IMR-90 (cell line): ENCODE measurements at regions not wholly inside any gene's neighbourhood (a gene's known extent, or its start where the extent isn't known, plus 50 kb on each side); places are given as distances from the start of the nearest gene placed in this dataset.

ENCODE experiments used
- ATAC-seq: fragments of 200-7000 bp; cut with Tn5 transposase; 2 replicates; pipeline ENCODE4 v1.9.1; 2020; ENCODE audit warnings: low read depth, mild to moderate bottlenecking, moderate library complexity
- BruUV-seq: library from RNA; stranded (reverse); fragments of 400-500 nt; replicated peaks from 2 replicates; lab custom pipeline; 2021; lab: Mats Ljungman, UMichigan
- CTCF ChIA-PET: fragments of 300-600 bp; formaldehyde crosslinking; extraction: SDS; loops from one replicate; lab custom pipeline; 2021; ENCODE audit warnings: antibody characterized with exemption; lab: Yijun Ruan, JAX
- POLR2A ChIA-PET: fragments of 300-600 bp; sonication (Branson Sonifier 250); formaldehyde crosslinking; loops from one replicate; lab custom pipeline; 2022; ENCODE audit warnings: antibody characterized with exemption; ENCODE audit not compliant: unreplicated experiment; lab: Charles Lee
- DNase-seq: peaks from one replicate; pipeline ENCODE4 v3.0.0; 2013
- H2AFZ ChIP-seq: replicated peaks from 2 replicates; pipeline ENCODE3; 2013; ENCODE audit warnings: low read length, mild to moderate bottlenecking; ENCODE audit not compliant: poor library complexity
- H2AK5ac ChIP-seq: 2 replicates; pipeline ENCODE4 v1.6.1; 2013; ENCODE audit warnings: low read depth, low read length, inconsistent platforms
- H2AK9ac ChIP-seq: replicated peaks from 2 replicates; pipeline ENCODE3; 2013; ENCODE audit warnings: mild to moderate bottlenecking, low read depth, low read length, moderate library complexity; ENCODE audit not compliant: poor library complexity
- H2BK120ac ChIP-seq: 2 replicates; pipeline ENCODE4 v1.6.1; 2013; ENCODE audit warnings: low read depth, low read length, inconsistent platforms
- H2BK15ac ChIP-seq: 3 replicates; pipeline ENCODE4 v1.6.1; 2013; ENCODE audit warnings: low read depth, low read length, inconsistent platforms
- H2BK20ac ChIP-seq: 2 replicates; pipeline ENCODE4 v1.6.1; 2013; ENCODE audit warnings: low read depth, mild to moderate bottlenecking, inconsistent platforms, low read length, moderate library complexity
- H2BK5ac ChIP-seq: 2 replicates; pipeline ENCODE4 v1.6.1; 2013; ENCODE audit warnings: mild to moderate bottlenecking, low read depth, low read length, inconsistent platforms; ENCODE audit not compliant: poor library complexity, severe bottlenecking
- H3K14ac ChIP-seq: replicated peaks from 2 replicates; pipeline ENCODE4 v1.6.1; 2013; ENCODE audit warnings: low read depth, low read length, inconsistent platforms
- H3K18ac ChIP-seq: 2 replicates; pipeline ENCODE4 v1.6.1; 2013; ENCODE audit warnings: low read depth, low read length, control low read depth
- H3K23ac ChIP-seq: 2 replicates; pipeline ENCODE4 v1.6.1; 2013; ENCODE audit warnings: low read depth, low read length, inconsistent platforms
- H3K27ac ChIP-seq: 2 replicates; pipeline ENCODE4 v1.5.1; 2013; ENCODE audit warnings: mild to moderate bottlenecking, control low read depth, low read length; ENCODE audit not compliant: insufficient read depth
- H3K27me3 ChIP-seq: 2 replicates; pipeline ENCODE4 v1.6.1; 2013; ENCODE audit warnings: low read length; ENCODE audit not compliant: control insufficient read depth, insufficient read depth
- H3K36me3 ChIP-seq: 2 replicates; pipeline ENCODE4 v1.6.1; 2013; ENCODE audit warnings: low read length, mixed read lengths; ENCODE audit not compliant: control insufficient read depth, insufficient read depth
- H3K4ac ChIP-seq: 2 replicates; pipeline ENCODE4 v1.6.1; 2013; ENCODE audit warnings: low read depth, low read length, inconsistent platforms
- H3K4me1 ChIP-seq: 2 replicates; pipeline ENCODE4 v1.6.1; 2013; ENCODE audit warnings: low read length, mixed read lengths; ENCODE audit not compliant: control insufficient read depth, insufficient read depth
- H3K4me2 ChIP-seq: 2 replicates; pipeline ENCODE4 v1.6.1; 2013; ENCODE audit warnings: low read depth, mild to moderate bottlenecking, control low read depth, low read length, moderate library complexity
- H3K4me3 ChIP-seq: 2 replicates; pipeline ENCODE4 v1.5.1; 2013; ENCODE audit warnings: low read depth, mild to moderate bottlenecking, control low read depth, low read length, moderate library complexity; ENCODE audit not compliant: insufficient read depth
- H3K56ac ChIP-seq: 2 replicates; pipeline ENCODE4 v1.6.1; 2013; ENCODE audit warnings: low read length, inconsistent platforms; ENCODE audit not compliant: insufficient read depth; ENCODE audit errors: extremely low read depth
- H3K79me1 ChIP-seq, 2 experiments: 2 replicates each; pipeline ENCODE4 v1.6.1; 2013; ENCODE audit warnings: low read length in 2 of 2, inconsistent platforms in 1 of 2, low read depth in 1 of 2
- H3K9ac ChIP-seq: 2 replicates; pipeline ENCODE4 v1.6.1; 2013; ENCODE audit warnings: low read depth, low read length, control low read depth
- H3K9me1 ChIP-seq: 2 replicates; pipeline ENCODE4 v1.6.1; 2013; ENCODE audit warnings: low read length, inconsistent platforms; ENCODE audit not compliant: insufficient read depth
- H3K9me3 ChIP-seq: 2 replicates; pipeline ENCODE4 v1.6.1; 2013; ENCODE audit warnings: low read length; ENCODE audit not compliant: control insufficient read depth, insufficient read depth
- H4K20me1 ChIP-seq: 2 replicates; pipeline ENCODE4 v1.6.1; 2013; ENCODE audit warnings: low read length, inconsistent platforms; ENCODE audit not compliant: insufficient read depth
- H4K5ac ChIP-seq: 2 replicates; pipeline ENCODE4 v1.6.1; 2013; ENCODE audit warnings: mild to moderate bottlenecking, low read depth, low read length, control low read depth
- H4K8ac ChIP-seq, 2 experiments: 2 replicates each; pipeline ENCODE4 v1.6.1; 2013; ENCODE audit warnings: low read depth in 2 of 2, low read length in 2 of 2, control low read depth in 1 of 2, inconsistent platforms in 1 of 2
- H4K91ac ChIP-seq: 2 replicates; pipeline ENCODE4 v1.6.1; 2013; ENCODE audit warnings: low read depth, low read length, inconsistent platforms; ENCODE audit not compliant: insufficient read depth
- BHLHE40 ChIP-seq: fragments of 150-350 bp; IDR thresholded peaks from 2 replicates; pipeline ENCODE4 v1.6.1; 2016; ENCODE audit warnings: mild to moderate bottlenecking, low read depth, low read length
- CEBPB ChIP-seq: IDR thresholded peaks from 2 replicates; pipeline ENCODE4 v1.6.1; 2012; ENCODE audit warnings: low read depth, low read length, improper control_type of control experiment
- CHD1 ChIP-seq: IDR thresholded peaks from 2 replicates; pipeline ENCODE4 v1.6.1; 2012; ENCODE audit warnings: low read depth, low read length, improper control_type of control experiment
- FOS ChIP-seq: fragments of 150-350 bp; IDR thresholded peaks from 2 replicates; pipeline ENCODE4 v1.6.1; 2016; ENCODE audit warnings: low read depth, low read length
- MAFK ChIP-seq: IDR thresholded peaks from 2 replicates; pipeline ENCODE4 v1.6.1; 2012; ENCODE audit warnings: low read depth, low read length, improper control_type of control experiment
- MAZ ChIP-seq: IDR thresholded peaks from 2 replicates; pipeline ENCODE4 v1.6.1; 2012; ENCODE audit warnings: low read depth, mild to moderate bottlenecking, low read length, improper control_type of control experiment, moderate library complexity, borderline replicate concordance
- MXI1 ChIP-seq: IDR thresholded peaks from 2 replicates; pipeline ENCODE4 v1.6.1; 2012; ENCODE audit warnings: low read depth, mild to moderate bottlenecking, low read length, moderate library complexity, borderline replicate concordance
- NFE2L2 ChIP-seq: fragments of 150-350 bp; IDR thresholded peaks from 2 replicates; pipeline ENCODE4 v1.6.1; 2016; ENCODE audit warnings: low read depth, mild to moderate bottlenecking, low read length
- POLR2A ChIP-seq: IDR thresholded peaks from 2 replicates; pipeline ENCODE4 v1.6.1; 2012; ENCODE audit warnings: mild to moderate bottlenecking, low read depth, low read length
- RAD21 ChIP-seq: IDR thresholded peaks from 2 replicates; pipeline ENCODE4 v1.6.1; 2012; ENCODE audit warnings: low read length, improper control_type of control experiment
- RCOR1 ChIP-seq: IDR thresholded peaks from 2 replicates; pipeline ENCODE4 v1.6.1; 2012; ENCODE audit warnings: mild to moderate bottlenecking, low read length, improper control_type of control experiment; ENCODE audit not compliant: insufficient replicate concordance
- RFX5 ChIP-seq: IDR thresholded peaks from 2 replicates; pipeline ENCODE4 v1.8.0; 2012; ENCODE audit warnings: low read depth, mild to moderate bottlenecking, low read length, moderate library complexity
- SMC3 ChIP-seq: fragments of 150-350 bp; IDR thresholded peaks from 2 replicates; pipeline ENCODE4 v1.6.1; 2016; ENCODE audit warnings: low read depth, mild to moderate bottlenecking, antibody characterized with exemption, low read length, moderate library complexity
- WGBS, 2 experiments: methylation state at CpG; one replicate each; pipeline versions ENCODE4 v1.1.5 to v1.1.7; 2013; ENCODE audit warnings: missing lambda C conversion rate in 2 of 2; ENCODE audit not compliant: insufficient read length in 1 of 2; ENCODE audit errors: extremely low coverage in 2 of 2; 5-methylcytosine and 5-hydroxymethylcytosine counted together
- dilution Hi-C: fragments of 300-500 bp; cut with HindIII; formaldehyde crosslinking; loops from one replicate; pipeline ENCODE4 v1.14.3; 2018; ENCODE audit warnings: low sequenced_read_pairs; ENCODE audit not compliant: unreplicated experiment
- in situ Hi-C: fragments of 300-500 bp; cut with MboI; formaldehyde crosslinking; loops from 3 replicates; pipeline ENCODE4 v1.14.3; 2019; ENCODE audit warnings: low sequenced_read_pairs, inconsistent platforms, mixed read lengths
- intact Hi-C: fragments of 100-400 bp; cut with micrococcal nuclease; formaldehyde crosslinking; loops from 2 replicates; pipeline ENCODE4 v1.10.0; 2022
- TF ChIP-seq, protein P1 (sequence below): fragments of 150-350 bp; IDR thresholded peaks from 2 replicates; pipeline ENCODE4 v1.6.1; 2016; ENCODE audit warnings: low read depth, mild to moderate bottlenecking, low read length, moderate library complexity, borderline replicate concordance
- TF ChIP-seq, protein P2 (sequence below): conservative IDR thresholded peaks from 2 replicates; pipeline ENCODE4 v1.5.1; 2012; ENCODE audit warnings: mild to moderate bottlenecking, low read depth, low read length, improper control_type of control experiment
- TF ChIP-seq, protein P3 (sequence below): fragments of 150-350 bp; IDR thresholded peaks from 2 replicates; pipeline ENCODE4 v1.6.1; 2017; ENCODE audit warnings: mild to moderate bottlenecking, antibody characterized with exemption, low read length, low read depth

DNA sequence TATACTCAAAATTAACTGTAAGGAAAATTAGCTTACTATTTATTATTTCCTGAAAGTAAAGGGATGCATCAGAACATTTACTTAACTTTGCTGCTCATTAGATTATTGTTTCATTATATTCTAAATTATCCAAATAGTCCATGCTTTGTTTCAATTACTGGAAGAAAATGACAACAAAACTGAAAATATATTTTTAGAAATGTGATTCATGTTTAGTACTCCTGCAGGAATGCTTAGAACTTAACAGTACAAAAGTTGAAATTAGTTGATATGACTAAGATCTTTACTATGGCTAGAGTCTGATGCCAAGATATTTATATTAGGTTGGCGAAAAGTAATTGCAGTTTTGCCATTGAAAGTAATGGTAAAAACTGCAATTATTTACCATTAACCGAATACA is 660.5 kb upstream of the PABPC4L start:
- H3K36me3 ChIP-seq = no peaks in the 10 kb centered on the region
- H2BK20ac ChIP-seq = no peak overlapping the region
- ChIA-PET CTCF (no interaction called here), POLR2A (no interaction called here)
- no peaks in the 10 kb centered on the region for H3K27me3 ChIP-seq
- TF ChIP-seq SMC3 = no peak
- TF ChIP-seq MAFK = no peak
- no peak for TF ChIP-seq MXI1
- no peak for TF ChIP-seq RCOR1
- TF ChIP-seq RFX5 = no peak
- TF ChIP-seq, protein P1, sequence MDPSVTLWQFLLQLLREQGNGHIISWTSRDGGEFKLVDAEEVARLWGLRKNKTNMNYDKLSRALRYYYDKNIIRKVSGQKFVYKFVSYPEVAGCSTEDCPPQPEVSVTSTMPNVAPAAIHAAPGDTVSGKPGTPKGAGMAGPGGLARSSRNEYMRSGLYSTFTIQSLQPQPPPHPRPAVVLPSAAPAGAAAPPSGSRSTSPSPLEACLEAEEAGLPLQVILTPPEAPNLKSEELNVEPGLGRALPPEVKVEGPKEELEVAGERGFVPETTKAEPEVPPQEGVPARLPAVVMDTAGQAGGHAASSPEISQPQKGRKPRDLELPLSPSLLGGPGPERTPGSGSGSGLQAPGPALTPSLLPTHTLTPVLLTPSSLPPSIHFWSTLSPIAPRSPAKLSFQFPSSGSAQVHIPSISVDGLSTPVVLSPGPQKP = no peak
- TF ChIP-seq NFE2L2 = no peak
- TF ChIP-seq, protein P2, sequence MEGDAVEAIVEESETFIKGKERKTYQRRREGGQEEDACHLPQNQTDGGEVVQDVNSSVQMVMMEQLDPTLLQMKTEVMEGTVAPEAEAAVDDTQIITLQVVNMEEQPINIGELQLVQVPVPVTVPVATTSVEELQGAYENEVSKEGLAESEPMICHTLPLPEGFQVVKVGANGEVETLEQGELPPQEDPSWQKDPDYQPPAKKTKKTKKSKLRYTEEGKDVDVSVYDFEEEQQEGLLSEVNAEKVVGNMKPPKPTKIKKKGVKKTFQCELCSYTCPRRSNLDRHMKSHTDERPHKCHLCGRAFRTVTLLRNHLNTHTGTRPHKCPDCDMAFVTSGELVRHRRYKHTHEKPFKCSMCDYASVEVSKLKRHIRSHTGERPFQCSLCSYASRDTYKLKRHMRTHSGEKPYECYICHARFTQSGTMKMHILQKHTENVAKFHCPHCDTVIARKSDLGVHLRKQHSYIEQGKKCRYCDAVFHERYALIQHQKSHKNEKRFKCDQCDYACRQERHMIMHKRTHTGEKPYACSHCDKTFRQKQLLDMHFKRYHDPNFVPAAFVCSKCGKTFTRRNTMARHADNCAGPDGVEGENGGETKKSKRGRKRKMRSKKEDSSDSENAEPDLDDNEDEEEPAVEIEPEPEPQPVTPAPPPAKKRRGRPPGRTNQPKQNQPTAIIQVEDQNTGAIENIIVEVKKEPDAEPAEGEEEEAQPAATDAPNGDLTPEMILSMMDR = no peak
- no peak for TF ChIP-seq BHLHE40
- TF ChIP-seq MAZ = no peak
- no peak for TF ChIP-seq POLR2A
- TF ChIP-seq, protein P3, sequence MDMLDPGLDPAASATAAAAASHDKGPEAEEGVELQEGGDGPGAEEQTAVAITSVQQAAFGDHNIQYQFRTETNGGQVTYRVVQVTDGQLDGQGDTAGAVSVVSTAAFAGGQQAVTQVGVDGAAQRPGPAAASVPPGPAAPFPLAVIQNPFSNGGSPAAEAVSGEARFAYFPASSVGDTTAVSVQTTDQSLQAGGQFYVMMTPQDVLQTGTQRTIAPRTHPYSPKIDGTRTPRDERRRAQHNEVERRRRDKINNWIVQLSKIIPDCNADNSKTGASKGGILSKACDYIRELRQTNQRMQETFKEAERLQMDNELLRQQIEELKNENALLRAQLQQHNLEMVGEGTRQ = no peak
- TF ChIP-seq FOS = no peak
- no peak for TF ChIP-seq CEBPB
- no peak for TF ChIP-seq RAD21
- no peak for TF ChIP-seq CHD1
- H2AK9ac ChIP-seq = no peak overlapping the region
- no peaks in the 10 kb centered on the region for H4K20me1 ChIP-seq
- no peak overlapping the region for H3K18ac ChIP-seq
- no peak overlapping the region for H3K4me2 ChIP-seq
- WGBS, 2 experiments = no CpG with 5 or more reads among the region's 2 CpGs
- H2BK5ac ChIP-seq = no peak overlapping the region
- H4K5ac ChIP-seq = no peak overlapping the region
- no peak for ATAC-seq
- no peak overlapping the region for H2AK5ac ChIP-seq
- no peak overlapping the region for H2BK15ac ChIP-seq
- peak; percentile 1 for DNase-seq
- no peak overlapping the region for H2BK120ac ChIP-seq
- no peak overlapping the region for H3K4ac ChIP-seq
- no peak overlapping the region for H3K27ac ChIP-seq
- no peak overlapping the region for H3K23ac ChIP-seq
- no peak overlapping the region for H3K56ac ChIP-seq
- H3K14ac ChIP-seq = no peak overlapping the region
- intact Hi-C loops (no loop called here), dilution Hi-C loops (no loop called here), in situ Hi-C loops (no loop called here)
- H4K8ac ChIP-seq = no peak overlapping the region
- no peak overlapping the region for H2AFZ ChIP-seq
- H3K4me3 ChIP-seq = no peak overlapping the region
- H3K9me3 ChIP-seq = no peaks in the 10 kb centered on the region
- no peaks in the 10 kb centered on the region for H3K9me1 ChIP-seq
- no peaks in the 10 kb centered on the region for H3K4me1 ChIP-seq
- no peak overlapping the region for H4K91ac ChIP-seq
- no peaks in the 10 kb centered on the region for H3K79me1 ChIP-seq
- BruUV-seq = no TSS peak
- no peak overlapping the region for H3K9ac ChIP-seq
